ENCODE measurements at regions not wholly inside any gene's neighbourhood (a gene's known extent, or its start where the extent isn't known, plus 50 kb on each side); places are given as distances from the start of the nearest gene placed in this dataset.

DNA sequence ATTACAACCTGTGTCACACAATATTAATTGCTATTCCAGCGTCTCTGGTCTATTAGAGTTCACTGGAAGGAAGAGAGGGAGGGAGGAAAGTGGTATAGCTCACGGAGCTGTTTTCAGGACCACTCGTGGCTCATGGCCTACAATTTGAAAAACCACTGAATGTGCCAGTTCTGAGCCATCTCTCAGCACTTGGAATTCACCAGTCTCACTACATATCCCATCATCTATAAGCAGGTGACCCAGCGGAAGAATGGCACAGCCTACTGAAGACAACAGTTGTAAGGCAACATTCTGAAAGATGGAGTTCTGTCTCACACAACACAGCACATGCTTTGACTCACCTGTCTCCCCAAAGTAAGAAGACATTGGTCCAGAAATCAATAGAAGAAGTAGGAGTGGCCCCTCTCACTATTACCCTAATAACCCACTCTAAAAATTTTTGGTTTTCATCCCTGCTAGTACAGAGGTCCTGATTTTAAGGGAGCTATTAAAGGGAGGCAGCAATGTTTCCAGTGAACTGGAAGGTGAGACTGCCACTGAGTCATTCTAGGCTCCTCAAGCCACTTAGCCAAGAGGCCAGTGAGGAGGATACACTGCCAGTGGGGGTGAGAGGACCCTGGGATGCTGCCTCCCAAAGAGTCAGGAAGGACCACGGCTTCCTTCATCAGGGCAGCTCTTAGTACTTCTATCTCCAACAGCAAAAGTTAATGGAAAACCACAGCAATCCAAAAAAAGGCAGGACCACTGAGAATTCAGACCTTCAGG lies 50.0 kb upstream of the DOCK9 start:
- no peak for DNase-seq

DNA sequence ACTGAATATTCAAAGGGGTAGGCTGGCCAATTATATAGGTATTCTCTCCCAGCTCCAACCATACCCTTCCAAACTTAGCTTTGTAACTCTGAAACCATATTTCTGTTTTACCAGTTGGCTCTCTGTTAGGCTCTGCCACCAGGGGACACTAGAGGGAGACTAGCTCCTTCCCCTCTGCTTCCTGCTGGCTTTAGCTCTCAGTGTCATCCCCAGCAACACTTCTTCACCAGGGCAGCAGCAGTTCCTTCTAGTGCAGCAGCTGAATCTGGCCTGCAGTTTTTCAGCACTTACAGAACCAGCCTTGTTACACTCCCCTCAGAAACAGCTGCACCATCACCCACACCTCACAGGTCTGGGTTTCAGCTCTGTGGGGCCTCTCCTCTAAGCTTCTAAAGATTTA lies 51.0 kb upstream of the DOCK9 start:
- DNase-seq: peak; percentile 15

DNA sequence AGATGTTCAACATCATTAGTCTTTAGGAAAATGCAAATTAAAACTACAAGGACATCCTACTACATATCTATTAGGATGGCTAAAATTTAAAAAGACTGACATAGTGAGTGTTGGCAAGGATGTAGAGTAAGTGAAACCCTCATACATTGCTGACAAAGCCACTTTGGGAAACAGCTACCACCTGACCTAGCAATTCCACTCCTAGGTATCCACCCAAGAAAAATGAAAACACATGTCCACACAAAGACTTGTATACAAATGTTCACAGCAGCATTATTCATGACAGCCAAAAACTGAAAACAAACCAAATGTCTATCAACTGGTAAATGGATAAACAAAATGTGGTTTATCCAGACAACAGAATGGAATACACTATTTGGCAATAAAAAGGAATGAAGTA lies 51.7 kb upstream of the DOCK9 start:
- DNase-seq: no peak

DNA sequence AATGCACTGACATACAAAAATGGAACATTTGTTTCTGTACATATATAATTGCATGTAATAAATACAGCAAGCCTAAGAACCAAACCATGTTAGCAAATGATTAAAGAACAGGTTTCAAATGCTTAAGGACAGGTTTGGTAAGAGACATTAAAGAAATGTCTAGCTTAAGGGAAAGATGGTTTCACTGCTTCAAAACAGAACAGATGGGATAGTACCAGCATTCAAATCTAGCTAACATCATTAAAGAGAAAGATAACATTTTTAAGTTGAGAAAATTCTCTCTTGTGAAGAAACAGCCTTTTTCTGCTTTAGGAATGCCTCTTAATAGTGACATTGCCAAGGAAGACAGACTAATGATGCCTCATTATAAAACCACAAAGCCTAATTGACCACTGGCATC lies 52.5 kb upstream of the DOCK9 start:
- no peak for DNase-seq

DNA sequence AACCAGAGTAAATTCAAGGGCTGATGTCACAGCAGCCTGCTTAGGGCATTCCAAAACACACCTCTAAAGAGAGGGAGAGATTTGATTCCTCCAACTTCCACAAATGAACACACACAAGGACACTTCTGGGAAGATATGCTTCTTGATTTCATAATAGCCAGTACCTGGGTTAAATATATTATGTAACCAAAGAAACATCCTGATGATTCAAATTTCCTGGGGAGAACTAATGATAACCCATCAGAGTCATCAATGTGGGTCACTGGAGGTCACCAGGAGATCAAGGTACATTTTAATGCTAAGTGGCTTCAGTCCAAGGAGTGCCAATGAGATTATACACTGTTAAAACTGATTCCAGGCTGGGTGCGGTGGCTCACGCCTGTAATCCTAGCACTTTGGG lies 54.0 kb upstream of the DOCK9 start:
- no peak for DNase-seq

DNA sequence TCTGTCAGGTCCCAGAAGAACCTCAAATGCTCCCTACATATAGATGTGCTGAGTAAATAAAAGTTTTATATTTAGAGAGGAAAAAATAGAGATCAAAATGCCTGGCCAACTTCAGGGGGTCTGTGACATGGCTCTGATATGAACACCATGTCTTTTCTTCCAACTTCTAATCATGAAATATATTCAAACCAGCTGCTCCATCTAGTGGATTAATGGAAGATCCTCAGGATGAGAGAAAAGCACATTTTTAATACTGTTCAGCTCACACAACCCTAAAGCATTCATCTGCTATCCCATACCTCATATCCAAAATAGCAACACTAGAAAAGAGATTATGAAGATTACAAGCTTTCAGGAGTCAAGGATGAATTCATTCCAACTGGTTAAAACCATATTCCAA lies 56.0 kb upstream of the DOCK9 start:
- peak; percentile 22 for DNase-seq

DNA sequence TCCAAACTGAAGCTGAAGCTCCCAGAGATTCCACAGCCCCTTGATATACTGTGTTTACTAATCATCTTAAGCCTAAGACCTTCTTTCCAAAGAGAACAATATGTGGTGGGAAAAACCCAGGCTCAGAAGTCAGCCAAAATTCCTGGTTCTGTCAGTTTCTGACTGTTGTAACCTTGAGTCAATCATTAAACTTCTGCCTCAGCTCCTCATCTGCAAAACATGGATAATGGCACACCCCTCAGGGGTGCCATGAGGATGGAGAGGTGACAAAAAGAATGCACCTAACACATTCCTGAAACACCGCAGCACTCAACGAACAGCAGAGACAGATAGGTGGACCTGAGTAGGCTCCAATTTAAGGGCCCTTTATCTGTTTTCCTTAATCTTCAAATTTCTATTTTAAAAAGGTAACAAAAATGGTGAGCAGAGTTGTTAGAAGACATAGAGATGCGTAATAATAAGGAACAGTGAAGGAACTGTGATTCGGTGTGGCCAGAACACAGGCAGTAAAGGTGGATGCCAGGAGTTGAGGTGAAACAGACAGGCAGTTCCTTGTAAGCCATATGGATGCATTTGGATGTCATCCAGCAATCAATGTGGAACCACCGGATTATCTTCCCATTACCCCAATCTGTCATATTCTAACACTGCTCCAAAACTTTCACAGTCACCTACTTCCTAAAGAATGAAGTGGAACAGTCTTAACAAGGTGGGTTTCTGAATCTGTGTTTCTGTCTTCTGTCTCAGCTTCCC lies 56.6 kb upstream of the DOCK9 start:
- no peak for DNase-seq

DNA sequence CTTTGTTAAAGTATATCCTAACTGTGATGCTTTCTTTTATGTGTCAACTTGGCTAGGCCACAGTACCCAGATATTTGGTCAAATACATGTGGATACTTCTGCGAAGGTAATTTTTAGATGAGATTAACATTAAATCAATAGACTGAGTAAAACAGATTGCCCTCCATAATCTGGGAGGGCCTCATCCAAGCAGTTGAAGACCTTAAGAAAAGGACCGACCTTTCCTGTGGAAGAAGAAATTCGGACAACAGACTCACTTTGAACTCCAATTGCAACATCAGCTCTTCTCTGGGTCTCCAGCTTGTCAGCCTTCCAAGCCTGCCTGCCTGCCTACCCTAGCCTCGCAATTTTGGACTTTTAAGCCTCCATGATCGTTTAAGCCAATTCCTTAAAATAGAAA lies 57.9 kb upstream of the DOCK9 start:
- no peak for DNase-seq

DNA sequence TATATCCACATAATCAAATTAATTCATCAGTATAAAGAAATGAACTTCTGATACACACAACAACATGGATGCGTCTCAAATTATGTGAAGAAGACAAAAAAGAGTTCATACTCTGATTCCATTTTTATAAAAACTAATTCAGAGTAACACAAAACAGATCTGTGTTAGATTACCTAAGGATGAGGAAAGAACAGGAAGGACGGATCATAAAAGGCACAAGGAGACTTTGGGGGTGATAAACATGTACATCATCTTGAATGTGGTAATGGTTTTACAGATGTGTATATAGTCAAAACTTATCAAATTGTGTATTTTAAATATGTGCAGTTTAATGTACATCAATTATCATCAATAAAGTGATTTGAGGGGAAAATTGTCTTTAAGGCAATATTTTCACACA lies 59.9 kb upstream of the DOCK9 start:
- DNase-seq: no peak

DNA sequence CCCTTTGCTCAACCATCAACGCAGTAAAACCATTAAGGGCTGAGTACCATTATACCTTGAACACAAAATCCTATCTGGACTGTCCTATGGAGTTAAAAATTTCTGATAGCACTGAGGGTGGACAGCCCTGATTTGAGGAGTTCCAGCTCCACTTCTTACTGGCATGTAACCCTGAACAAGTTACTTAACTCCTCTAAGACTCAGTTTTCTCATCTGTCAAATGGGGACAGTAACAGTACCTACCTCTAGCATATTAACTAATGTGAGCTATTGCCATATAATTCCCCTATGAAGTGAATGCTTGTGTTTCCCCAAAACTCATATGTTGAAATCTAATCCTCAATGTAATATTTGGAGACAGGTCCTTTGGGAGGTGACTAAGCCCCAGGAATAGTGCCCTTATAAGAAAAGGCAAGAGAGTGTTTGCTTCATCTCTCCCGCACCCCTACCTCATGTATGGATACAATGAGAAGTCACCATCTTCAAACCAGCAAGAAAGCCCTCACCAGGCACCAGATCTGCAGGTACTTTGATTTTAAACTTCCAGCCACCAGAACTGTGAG lies 61.9 kb upstream of the DOCK9 start:
- DNase-seq: no peak

DNA sequence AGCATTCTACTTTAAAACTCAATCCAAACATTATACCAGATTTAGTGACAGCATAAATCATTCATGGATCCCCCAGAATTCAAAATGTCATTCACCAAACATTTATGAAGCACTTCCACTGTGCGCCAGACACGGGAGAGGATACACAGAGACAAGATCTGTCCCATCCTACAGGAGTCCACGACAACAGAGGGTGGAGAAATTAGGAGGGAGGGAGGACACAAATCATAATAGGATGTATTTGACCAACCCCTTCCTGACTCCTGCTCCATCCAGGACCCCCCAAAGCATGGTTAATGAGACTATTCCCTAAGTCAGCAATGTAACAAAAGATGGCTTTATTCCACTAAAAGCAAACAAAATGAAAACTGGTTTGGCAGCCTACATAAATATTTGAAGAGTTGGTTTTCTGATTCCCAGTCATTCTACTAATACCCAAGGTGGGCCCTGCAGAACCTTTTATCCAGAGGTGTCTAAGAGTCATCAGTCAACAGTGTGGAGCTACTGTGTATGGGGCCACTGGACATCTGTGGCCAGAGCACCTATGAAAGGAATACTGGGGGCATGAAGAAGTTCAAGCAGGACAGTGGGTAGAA lies 62.8 kb upstream of the DOCK9 start:
- DNase-seq: no peak

DNA sequence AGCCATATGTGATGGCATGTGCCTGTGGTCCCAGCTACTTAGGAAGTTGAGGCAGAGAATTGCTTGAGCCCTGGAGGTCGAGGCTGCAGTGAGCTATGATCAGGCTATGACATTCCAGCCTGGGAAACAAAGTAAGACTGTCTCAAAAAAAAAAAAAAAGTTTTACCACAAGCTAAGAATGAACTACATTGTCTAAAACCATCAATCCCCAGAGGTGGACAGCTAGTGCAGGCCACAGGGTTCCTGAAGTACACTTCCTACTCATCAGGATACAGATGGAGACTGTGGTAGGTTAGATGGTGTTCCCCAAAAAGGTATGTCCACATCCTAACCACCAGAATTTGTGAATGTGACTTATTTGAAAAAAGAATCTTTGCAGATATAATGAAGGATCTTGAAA lies 63.5 kb upstream of the DOCK9 start:
- no peak for DNase-seq

DNA sequence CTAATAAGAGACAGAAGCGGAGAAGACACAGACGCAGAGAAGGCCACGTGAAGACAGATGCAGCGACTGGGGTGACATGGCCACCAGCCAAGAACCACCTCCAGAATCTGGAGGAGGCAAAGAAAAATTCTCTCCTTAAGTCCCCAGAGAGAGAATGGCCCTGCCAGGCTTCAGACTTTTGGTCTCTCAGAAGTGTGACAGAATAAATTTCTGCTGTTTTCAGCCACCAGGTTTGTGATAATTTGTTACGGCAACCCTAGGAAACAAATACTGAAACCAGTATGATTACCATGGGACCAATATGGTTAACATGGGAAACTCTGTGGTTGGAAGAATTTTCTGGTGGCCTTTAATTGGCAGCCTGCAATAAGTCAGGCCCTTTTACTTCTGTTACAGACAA lies 63.9 kb upstream of the DOCK9 start:
- DNase-seq: no peak

DNA sequence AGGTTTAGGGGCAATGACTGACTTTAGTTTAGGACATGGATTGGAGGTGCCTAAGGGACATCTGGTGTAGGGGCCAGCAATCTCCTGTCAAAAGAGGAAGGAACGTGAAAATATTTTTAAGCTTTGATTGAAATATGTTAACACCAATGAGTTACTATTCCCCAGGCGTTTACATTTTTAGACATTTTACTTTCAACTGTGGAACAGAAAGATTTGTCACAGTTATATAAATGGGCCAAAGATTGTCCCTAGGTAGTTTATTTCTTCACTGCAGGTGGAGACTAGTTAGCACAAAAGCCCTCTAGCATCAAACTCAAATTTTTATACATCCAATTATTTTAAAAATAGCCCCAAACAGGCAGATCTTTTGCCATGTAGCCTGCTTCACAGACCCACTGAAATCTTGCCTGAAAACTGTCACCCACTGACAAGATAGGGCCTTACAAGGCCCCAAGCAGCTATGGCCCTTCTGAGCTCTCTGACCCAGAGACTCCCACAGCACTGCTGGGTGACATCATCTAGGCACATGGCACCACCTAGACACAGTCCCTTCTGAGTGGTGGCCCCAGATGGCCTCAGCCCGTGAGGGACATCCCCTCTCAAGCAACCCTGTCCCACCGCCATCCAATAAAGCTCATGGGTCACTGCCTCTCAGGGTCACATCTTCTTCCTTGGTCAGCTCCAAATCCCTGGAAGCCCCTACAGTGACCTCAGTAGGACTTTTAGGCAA lies 64.8 kb upstream of the DOCK9 start:
- DNase-seq: no peak

DNA sequence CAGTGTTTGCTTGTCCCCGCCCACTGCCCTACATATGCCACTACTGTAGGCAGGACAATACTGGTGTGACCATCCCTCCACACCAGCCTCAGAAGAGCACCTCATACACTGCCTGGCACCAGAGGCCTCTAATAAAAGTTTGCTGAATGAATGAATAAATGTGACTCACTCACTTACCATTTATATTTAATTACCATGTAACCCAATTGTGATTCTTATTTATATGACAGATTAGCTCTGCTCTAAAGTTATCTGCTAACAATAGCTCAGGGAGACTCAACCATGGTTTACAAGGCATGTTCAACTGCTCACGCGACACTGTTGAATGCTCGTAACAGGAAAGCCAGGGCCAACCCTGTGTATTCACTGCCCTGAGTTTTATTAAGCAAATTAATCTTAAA lies 66.0 kb upstream of the DOCK9 start:
- DNase-seq: no peak

DNA sequence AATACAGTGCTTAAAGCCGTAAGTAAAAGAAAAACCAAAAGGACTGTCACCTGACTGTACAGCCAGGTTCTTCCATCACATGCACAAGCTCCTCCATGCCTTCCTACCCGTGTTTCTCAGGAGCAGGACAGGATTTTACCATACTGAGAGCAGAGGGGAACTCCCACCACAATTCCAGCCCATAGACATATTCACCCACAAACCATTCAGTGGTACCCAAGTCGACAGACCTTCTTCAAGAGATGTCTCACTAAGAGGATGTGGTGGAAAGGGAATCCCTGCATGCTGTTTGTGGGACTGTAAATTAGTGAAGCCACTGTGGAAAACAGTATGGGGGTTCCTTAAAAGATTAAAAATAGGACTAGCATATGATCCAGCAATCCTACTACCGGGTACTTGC lies 66.9 kb upstream of the DOCK9 start:
- DNase-seq: no peak

DNA sequence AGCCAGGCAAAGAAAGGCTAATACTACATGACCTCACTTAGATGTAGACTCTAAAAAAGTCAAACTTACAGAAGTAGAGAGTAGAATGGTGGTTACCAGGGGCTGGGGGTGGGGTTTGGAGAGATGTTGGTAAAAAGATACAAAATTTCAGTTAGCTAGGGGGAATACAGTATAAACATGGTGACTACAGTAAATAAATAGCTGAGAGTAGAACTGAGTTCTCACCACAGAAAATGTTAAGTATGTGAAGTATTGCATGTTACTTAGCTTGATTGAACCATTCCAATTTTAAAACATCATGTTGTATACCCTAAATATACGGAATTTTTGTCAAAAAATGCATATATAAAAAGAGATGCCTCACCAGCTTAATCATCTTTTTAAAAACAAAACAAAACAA lies 67.5 kb upstream of the DOCK9 start:
- no peak for DNase-seq

DNA sequence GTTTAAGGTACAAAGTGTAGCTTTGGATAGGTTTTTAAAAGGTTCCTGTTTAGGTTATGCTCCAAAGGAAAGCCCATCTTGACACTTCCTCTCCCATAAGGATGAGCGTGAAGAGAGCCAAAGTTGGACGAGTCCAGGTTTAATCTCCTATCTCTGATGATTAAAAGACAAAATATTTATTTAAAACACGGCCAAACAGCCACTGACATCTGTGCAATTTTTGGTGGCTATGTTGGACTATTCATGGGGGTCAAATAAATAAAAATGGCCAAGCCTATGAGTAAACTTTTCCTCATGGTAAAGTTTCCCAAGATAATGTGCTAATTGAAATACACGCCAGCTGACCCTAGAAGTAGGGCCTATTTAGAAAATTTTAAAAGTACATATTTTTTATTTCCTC lies 69.0 kb upstream of the DOCK9 start:
- no peak for DNase-seq

DNA sequence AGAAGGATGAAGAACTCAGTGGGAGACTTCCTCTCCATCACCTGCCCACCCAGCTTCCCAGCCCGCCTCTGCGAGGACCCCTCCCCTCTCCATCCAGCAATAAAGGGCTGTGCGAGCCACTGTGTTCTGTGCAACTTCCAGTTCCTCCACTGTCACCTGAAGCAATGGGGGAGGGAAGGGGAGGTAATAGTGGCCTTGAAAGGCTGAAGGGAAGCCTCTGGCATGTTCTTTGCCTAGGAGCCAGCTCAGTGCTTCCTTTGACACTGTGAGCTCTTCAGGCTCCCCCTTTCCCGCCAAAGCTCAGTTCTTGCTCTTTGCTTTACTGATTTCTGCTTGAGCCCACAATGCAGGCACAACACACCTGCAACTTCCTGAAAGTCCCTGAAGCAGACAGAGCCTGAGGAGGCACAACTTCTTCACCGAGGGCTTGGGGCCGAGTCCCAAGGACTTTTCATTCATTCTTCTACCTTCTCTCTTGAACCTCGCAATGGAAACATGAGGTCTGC lies 73.2 kb upstream of the DOCK9 start:
- DNase-seq: no peak

DNA sequence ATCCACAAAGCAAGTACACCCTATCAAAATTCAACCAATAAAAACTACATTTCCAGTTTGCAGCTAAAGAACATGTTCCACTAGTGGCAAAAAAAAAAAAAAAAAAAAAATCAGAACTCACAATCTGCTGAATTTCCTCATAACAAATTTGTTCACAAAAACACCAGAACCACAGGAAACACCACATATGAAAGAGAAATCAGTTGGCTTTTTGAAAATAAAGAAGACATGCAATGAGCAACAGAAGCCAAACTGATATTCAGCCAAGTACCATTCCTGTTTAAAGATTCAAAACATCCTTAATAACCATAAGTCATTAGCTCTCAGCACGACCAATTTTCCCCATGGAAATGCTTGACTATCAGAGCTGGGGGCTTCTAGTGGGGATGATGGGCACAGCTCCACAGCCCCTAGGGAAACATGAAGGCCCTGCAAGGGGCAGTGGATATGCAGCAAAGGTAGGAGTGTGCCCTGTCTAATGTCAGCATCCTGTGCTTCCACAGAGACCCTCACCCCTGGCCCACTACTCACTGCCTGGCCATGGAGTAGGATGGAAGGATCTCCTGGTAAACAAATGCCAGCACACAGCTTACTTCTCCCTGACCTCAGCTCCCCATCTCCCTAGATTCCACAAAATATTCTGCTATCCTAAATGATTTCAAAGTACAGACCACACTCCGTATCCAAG lies 74.0 kb upstream of the DOCK9 start:
- no peak for DNase-seq

DNA sequence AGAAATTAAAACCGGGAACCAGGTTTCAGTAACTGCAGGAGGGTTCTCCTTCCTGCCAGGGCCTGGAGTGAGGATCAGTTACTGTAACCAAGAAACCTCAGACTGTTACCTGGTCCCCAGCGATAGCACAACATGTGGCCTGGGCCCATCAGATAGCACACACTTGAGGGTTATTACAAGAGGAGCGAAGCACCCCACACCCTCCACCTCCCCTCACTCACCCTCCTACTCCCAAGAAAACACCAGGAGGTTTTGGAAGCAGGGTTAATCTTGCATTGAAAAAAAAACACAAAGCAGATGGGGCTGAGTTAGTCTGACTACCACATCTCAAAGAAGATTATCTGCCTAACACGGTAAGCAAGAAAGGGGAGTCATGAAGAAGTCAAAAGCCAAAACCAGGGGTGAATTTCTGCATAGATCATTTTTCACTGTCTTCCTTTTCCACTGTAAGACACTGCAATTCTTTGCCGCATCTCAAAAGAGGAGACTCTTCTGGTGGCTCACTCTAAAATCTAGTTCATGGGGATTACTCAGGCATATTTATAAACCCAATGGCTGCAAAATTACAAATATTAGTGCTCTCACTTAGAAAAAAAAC lies 75.9 kb upstream of the DOCK9 start:
- no peak for DNase-seq

DNA sequence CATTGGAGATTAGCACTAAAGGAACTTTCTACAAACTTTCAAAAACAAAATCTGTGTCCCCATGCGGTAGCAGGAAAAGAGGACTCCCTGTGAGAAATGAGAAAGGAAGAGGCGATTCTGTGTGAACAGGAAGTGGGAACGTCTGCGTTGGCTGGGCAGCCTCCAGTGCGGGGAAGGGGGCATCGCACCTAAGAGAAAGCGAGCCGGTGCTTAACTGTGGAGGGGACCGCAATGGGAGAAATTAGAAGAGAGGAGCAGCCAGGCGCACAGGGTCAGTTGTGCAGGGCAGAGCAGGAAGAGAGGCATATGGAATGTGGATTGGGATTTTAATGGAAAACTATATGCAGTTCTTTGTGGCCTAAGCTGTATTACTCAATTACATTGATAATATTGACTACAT lies 77.4 kb upstream of the DOCK9 start:
- DNase-seq: no peak
